Neural cell (in vitro differentiated cells): ENCODE measurements at regions not wholly inside any gene's neighbourhood (a gene's known extent, or its start where the extent isn't known, plus 50 kb on each side); places are given as distances from the start of the nearest gene placed in this dataset.

Experiments
- POLR2AphosphoS5 ChIP-seq: IDR thresholded peaks from 2 replicates; pipeline ENCODE4 v1.6.1; 2012
- TF ChIP-seq, protein P1 (sequence below): fragments of 450-650 bp; IDR thresholded peaks from 2 replicates; pipeline ENCODE4 v1.5.1; 2014; ENCODE audit warnings: antibody characterized with exemption, mild to moderate bottlenecking, moderate library complexity; ENCODE audit not compliant: poor library complexity, severe bottlenecking

DNA sequence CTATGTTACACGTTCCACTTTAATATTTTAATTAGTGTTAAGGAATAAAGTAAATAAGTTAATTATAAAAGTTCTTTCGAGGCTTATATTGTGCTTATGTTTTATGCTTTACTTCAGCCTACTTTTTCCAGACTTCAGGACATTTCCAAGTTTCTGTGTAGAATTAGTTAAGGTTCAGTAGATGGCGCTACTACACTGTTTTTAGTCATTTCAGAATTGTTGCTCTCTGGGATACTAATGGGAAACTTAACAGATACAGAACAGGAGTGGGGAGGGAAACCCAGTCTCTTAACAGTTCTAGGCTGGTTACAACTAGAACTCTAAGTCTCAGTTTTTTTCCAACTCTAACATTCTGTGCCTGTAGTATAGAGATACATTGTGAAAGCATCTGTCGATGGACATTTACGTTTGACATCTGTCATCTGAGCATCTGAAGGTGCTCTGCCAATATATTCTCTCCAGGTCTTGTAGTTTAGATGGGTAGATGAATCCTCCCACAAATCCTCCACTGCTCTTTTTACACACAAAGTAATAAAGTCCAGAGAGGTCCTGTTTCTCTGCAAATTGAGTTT, 56.8 kb upstream of the FAM171A1 start:
- TF ChIP-seq, protein P1, sequence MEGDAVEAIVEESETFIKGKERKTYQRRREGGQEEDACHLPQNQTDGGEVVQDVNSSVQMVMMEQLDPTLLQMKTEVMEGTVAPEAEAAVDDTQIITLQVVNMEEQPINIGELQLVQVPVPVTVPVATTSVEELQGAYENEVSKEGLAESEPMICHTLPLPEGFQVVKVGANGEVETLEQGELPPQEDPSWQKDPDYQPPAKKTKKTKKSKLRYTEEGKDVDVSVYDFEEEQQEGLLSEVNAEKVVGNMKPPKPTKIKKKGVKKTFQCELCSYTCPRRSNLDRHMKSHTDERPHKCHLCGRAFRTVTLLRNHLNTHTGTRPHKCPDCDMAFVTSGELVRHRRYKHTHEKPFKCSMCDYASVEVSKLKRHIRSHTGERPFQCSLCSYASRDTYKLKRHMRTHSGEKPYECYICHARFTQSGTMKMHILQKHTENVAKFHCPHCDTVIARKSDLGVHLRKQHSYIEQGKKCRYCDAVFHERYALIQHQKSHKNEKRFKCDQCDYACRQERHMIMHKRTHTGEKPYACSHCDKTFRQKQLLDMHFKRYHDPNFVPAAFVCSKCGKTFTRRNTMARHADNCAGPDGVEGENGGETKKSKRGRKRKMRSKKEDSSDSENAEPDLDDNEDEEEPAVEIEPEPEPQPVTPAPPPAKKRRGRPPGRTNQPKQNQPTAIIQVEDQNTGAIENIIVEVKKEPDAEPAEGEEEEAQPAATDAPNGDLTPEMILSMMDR = peak; percentile 82
- no peak for TF ChIP-seq POLR2AphosphoS5
